SW480 (cell line): ENCODE measurements at regions not wholly inside any gene's neighbourhood (a gene's known extent, or its start where the extent isn't known, plus 50 kb on each side); places are given as distances from the start of the nearest gene placed in this dataset.
"Not testable (repeated sequence)": the region's sequence is repeated elsewhere in the genome, so short reads cannot be mapped to it uniquely, and the experiment has no call there.

Source experiments
- DNase-seq: peaks from one replicate; pipeline ENCODE4 v3.0.0-alpha.2; 2016; ENCODE audit warnings: low spot score

DNA sequence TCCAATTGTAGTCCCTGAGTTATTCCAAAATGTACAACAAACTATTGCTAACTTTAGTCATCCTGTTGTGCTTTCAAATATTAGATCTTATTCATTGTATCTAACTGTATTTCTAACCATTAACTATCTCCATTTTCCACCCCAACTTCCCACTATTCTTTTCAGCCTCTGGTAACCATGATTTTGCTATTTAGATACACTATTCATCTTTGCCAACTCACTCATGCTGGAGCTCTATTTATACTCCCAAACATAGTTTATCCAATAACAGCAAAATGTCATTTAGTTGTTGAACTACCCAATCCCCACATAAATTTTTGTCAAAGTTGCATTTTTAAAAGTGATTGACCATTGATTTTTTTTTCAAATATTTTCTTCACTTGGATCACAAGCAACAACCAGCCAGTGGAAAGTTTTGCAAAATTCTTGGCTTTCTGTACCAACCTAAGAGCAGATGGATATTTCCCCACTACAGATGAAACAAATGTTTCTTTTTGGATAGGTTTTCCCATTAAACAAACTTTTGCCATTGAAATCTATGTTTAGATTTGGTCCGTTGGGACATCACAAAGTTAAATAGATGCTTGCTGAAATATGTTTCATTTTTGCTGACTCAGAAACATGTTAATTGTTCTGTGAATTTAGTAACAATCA, 866.0 kb downstream of the LTN1 start:
- DNase-seq = no peak

DNA sequence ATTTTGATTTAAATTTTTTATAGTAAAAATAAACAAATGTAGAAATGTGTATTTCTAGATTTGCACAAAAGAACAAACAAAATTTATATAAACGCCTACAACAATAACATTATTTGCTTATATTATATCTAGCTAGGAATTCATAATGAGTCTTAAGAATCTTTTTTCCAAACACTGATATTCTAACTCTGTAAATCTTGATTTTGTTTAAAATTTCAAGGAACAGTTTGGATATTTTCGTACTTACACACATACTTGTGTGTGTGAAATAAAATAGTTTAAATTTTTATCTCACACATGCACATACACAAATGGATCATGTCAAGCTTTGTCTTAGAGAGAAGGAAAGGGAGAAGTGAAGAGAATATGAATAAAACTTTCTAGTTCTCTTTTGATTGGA, 868.1 kb downstream of the LTN1 start:
- no peak for DNase-seq

DNA sequence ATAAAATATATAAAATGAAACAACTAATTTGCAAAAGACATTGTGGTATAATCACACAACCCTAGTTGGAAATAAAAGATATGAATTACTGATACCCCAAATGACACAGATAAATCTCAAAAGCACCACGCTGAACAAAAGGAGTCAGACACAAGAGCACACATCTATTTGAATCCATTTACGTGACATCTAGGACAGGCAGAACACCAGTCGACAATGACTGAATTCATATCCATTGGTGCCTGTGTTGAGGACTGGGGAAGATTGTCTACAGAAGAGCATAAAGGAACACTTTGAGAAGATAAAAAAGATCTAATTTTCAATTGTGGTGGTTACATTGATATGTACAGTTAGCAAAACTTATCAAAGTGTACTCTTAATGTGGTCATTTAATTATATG, 874.1 kb downstream of the LTN1 start:
- DNase-seq = no peak

DNA sequence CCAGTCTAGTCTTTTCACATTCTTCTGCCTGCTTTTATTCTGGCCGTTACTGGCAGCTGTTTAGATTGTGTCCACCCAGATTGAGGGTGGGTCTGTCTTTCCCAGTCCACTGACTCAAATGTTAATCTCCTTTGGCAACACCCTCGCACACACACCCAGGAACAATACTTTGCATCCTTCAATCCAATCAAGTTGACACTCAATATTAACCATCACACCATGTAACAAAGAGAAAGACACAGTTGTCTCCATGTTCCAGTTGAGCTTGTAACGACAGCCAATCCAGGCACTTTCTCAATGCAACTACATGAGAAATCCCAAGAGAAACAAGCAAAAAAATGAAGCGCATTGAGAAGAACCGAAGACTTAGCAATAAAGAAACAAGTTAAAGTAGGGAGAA, 877.7 kb downstream of the LTN1 start:
- DNase-seq = not testable (repeated sequence)

DNA sequence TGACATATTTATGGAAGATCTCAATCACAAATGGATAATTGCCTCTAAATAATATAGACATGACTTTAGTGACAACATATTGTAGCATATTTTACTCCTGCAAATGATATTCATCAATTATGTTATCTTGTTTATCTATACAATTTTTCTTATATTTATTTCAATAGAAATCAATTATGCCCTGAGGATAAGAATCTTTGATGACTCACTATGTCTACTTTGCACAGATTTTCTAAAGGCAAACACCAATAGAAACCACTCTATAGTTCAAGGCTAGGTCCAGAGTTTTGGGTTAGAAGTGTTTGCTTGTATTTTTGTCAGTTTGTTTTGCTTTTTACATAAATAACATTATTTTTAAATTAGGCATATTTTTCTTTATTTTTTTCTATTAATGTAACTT, 879.0 kb downstream of the LTN1 start:
- no peak for DNase-seq

DNA sequence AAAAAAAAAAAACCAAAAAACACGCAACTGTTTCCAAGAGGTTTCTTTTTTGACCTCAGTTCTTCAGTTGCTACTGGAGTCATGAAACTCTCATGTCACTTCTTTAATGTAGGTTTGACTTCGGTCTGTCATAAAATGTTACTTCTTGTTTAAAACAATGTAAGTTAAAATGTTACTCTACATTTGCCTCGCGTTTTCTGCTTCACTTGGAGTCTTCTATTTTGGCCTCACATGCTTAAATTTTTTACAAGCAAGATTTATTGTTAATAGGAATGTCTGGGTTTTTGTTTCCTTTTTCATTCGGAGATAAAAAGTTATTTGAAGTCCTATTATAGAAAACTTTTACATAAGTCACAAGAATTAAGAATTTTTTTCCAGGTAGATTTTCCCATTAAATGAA, 880.2 kb downstream of the LTN1 start:
- DNase-seq = no peak

DNA sequence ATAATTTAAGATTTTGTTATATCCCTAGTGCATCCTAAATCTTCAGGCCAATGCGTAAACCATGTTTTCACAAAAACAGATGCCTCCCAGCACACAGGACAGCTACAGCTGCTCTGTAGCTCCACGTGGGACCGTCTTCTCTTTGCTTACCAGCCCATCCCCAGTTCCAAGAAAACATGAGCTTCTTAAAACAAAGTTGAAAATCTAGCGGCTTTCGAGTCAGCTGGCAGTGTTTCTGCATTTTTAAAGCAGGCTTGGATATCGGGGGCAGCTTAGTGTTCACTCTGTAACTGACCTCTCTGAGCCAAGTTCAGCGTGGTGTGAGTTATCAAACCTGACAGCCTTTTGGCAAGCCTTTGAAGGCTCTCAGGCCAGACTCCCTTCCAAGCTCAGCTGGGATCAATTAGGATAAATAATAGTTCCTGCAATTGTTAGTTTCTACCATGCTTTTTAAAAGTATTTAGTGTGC, 881.5 kb downstream of the LTN1 start:
- DNase-seq = no peak

DNA sequence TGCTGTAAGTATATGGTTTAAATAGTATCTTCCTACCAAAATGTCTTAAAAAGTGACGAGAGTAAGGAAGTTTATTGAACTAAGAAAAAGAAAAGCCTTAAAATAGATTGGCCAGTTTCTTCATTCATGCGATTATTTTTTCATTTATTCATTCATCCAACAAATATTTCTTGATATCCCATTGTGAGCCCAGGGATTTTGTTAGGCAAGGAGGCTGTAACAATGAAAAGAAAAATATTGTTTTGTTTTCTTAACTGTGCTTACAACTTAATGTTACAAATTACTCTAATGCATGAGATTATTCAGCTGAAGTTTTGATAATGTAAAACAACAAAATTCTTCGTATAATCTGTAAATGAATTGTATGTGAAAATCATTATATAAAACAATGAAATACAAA, 882.0 kb downstream of the LTN1 start:
- DNase-seq = no peak

DNA sequence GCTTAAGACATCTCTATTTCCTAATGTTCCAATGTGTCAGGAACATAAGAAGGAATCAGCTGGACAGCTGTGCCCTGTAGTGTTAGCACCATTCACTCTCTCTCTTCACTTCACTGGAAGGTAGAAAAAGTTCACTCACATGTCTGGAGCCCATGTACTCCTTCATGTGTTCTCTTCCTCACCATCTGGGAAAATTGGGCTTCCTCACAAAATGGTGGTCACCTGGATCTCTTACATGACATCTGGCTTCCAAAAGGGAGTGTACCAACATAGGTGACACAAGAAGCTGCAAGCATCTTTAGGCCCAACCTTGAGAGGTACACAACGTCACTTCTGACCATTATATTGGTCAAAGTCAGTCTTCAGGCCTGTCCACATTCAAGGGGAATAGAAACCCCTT, 882.6 kb downstream of the LTN1 start:
- no peak for DNase-seq

DNA sequence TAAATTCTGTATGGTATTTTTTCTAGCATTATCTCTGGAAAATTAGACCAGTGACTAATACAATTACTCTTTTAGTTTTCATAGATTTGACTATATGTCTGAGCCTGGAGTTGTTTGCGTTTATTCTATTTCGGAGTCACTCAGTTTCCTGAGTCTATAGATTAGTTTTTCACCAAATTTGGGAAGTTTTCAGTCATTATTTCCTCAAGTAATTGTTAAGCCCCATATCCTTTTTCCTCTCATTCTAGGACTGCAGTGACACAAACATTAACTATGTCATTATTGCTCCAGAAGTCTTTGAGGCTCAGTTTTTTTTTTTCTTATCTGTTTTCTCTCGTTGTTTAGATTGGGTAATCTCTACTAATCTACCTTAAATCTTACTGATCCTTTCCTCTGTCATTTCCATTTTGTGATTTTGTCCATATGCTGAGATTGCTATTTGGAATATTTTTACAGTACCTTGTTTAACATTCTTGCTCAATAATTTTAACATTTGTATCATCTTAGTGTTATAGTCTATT, 886.2 kb downstream of the LTN1 start:
- no peak for DNase-seq

DNA sequence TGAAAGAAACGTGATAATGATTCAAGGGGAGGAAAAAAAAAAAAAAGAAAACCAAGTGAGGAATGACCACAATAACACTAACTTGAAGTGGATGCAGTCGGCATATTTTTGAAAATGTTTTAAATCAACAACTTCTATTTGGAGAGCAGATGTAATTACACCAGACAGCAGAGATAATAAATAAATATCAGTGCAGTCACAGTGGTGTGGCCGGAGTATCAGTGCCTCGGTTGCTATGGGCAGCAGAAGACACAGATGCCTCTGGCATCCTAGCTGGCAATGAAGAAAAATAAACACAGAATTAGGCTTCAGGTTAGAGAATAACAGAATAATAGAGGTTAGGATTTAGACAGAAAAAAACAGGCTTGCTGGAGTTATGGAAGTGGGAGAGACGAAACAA, 888.3 kb downstream of the LTN1 start:
- DNase-seq = no peak

DNA sequence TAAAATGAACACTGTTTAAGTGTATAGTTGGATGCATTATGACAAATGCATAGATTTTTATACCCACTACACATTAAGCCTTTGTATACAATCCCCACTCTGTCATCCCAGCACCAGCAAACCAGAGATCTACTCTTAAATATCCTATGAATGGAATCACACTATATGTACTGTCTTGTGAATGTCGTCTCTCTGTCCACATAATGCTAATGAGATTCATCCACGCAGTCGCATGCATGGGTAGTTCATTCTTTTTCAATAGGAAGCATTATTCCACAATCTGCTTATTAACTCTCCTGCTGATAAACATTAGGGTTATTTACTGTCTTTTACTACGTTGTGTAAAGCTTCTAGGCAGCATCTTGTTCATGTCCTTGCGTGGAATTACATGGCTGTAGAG, 892.3 kb downstream of the LTN1 start:
- DNase-seq = no peak

DNA sequence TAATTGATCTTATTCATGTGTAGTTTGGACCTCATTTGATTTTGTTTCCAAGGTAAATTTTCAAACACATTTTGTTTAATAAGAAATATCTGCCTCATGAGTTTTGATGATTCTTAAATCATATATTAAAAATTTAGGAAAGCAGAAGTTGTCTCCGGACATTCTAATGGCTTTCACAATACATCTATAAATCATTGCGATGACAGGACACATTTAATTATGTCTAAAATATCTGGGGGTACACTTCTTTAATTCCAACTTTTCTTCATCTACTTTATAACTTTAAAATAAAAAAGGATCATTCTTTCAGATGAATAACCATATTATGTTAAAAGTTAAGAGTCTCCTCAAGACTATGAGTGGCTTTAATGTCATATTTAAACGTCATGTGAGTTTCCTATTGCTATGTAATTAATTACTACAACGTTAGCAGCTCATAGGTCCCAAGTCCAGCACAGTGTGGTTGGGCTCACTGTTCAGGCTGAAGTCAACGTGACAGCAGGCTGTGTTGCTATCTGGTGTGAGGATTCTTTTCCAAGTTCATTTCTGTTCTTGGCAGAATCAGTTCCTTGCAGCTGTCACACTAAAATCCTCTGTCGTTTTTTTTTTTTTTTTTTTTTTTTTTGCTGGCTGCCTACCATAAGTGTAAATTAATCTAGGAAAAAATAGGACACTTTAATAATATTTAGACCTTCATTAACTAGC, 893.5 kb downstream of the LTN1 start:
- no peak for DNase-seq

DNA sequence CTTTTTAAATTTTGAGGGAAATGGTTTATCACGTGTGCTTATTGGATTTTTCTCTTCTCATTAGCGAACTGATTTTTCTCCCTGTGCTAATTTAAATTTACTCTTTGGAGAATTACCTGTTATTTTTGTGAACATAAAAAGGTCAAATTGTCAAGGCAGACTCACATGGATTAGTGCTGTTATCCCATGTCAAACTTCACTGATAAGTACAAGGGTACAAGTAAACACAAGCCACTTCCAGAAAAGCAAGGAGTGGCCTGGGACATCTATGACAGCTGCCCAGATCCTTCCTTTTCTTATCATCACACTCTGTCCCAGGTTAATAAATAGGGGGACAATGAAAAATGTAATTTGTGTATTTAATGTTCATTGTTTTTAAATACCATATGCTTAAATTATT, 901.2 kb downstream of the LTN1 start:
- DNase-seq = no peak

DNA sequence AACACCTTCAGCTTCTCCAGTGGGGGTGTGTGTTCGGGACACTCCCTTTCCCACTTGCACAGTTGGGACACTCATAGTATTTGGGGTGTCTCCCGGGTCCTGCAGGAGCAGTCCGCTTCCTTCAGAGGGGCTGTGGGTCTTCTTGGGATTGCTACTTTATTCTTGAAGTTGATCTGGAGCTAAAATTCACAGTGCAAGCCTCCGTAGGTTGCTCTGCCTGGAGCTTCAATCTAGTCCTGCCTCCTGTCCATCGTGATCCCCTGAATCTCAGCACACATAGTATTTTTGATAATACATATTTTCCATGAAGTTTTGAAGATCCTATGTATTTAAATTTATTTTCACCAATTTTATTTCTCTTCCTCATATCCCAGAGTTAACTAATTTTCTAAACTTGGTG, 902.1 kb downstream of the LTN1 start:
- no peak for DNase-seq

DNA sequence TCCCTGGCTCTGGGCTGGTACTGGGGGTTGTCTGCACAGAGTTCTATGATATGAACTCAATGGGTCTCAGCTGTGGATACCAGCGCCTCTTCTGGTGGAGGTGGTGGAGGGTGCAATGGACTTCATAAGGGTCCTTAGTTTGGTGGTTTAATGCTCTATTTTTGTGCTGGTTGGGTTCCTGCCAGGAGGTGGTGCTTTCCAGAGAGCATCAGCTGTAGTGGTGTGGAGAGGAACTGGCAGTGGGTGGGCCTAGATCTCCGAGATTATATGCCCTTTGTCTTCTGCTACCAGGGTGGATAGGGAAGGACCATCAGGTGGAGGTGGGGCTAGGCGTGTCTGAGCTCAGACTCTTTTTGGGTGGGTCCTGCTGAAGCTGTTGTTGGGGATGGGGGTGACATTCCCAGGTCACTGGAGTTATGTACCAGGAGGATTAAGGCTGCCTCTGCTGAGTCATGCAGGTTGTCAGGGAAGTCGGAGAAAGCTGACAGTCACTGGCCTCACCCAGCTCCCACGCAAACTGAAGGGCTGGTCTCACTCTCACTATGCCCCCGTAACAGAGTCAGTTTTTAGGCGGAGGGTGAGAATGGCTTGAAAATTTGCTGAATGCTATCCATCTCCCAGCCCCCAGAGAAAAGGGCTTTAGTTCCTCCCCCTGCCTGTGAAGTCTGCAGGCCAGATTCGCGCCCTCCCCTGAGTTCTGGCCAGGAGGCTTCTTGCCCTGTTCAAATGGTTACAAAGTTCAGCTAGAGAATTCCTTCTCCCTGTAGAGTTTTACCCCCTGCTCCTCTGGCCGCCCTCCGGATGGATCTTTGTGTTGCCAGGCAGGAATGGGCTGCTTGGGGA, 902.9 kb downstream of the LTN1 start:
- DNase-seq = peak; percentile 33

DNA sequence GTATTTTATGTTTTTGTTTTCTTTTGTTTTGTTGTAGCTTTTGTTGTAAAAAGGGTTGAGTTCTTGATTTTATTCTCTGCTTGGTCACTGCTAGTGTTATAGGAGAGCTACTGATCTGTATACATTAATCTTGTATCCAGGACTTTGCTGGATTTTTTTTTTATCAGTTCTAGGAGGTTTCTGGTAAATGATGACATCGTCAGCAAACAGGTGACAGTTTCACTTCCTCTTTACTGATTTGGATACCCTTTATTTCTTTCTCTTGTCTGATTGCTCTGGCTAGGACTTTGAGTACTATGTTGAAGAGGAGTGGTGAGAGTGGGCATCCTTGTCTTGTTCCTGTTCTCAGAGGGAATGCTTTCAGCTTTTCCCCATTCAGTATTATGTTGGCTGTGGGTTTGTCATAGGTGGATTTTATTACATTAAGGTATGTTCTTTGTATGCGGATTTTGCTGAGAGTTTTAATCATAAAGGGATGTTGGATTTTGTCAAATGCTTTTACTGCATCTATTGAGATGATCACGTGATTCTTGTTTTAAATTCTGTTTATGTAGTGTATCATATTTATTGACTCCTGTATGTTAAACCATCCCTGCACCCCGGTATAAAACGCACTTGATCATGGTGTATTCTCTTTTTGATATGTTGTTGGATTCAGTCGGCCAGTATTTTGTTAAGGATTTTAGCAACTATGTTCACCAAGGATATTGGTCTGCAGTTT, 905.7 kb downstream of the LTN1 start:
- no peak for DNase-seq

DNA sequence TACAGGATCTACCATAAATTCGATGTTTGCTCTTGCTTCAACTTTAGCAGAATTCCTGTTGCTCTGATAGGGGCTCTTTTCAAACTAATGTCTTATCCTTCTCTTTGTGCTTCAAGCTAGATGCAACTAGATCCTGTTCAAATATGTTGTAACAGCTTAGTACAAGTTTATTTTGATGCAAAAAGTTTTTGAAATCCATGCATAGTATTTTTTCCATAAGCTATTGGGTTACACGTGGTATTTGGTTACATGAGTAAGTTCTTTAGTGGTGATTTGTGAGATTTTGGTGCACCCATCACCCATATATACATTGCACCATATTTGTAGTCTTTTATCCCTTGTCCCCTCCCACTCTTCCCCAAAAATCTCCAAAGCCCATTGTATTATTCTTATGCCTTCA, 907.7 kb downstream of the LTN1 start:
- DNase-seq = no peak

DNA sequence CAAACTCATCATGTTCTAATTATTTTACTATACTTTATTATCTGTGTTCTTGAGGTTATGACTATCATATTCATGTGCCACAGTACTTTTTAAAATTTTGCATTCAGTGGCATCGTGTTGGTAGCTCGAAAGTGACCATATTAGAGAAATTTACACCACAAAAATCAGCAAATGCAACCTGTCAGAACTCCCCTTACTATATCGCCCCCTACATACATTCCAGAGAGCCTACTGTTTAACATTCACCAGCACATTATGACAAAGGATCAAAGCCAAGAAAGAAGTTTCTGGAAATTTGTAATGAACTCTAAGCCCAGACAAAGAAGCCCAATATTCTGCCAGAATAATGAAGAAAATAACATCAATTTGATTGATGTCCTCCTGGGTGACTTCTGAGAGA, 909.3 kb downstream of the LTN1 start:
- no peak for DNase-seq

DNA sequence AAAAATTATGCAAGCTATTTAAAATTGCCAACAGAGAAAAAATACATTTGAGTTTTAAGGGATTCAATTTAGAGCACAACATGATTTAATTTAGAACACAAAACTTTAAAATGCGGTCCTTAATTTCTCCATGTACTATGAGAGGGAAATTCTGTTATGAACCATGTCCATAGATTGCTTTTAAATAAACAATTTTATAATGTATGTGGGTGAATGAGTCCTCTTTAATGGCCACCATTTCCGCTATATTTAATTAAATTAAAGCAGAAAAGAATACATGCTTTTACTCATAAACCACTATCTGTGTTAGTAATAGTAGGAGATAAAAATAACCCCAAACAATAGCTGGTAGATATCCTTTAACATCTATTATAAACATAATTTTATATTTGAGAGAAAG, 914.6 kb downstream of the LTN1 start:
- no peak for DNase-seq

DNA sequence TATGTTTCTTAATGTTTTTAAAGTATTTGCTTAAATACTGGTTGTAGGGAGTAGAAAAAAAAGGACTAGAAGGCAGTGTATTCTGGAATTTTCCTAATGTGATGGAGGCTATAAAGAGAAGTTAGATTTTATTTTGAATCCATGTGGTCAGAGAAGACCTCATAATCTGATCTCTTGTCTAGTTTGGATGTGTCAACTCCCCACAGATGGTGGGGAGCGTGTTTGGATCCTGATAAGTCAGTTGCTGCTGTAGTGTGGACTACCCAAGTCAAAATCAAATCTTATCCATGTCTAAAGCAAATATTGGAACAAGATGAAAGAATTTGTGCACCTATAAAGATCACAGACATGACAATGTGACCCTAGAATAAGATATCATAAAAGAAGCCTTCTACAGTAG, 918.0 kb downstream of the LTN1 start:
- DNase-seq = no peak

DNA sequence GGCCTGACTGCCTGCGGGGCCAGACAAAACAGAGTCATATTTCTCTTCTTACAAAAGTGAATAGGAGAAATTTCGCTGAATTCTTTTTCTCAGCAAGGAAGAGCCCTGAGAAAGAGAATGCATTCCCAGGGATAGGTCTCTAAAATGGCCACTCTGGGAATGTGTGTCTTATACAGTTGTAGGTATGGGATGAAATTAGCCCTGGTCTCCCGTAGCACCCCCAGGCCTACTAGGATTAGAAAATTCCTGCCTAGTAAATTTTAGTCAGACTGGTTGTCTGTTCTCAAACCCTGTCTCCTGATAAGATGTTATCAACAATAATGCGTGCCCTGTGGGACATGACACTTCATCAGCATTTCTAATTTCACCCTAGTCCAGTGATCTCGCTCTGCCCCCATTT, 920.1 kb downstream of the LTN1 start:
- DNase-seq = no peak
